NCI-H2029 treated with DMSO at 0.1 percent for 48 hours (cell line): ENCODE measurements at regions not wholly inside any gene's neighbourhood (a gene's known extent, or its start where the extent isn't known, plus 50 kb on each side); places are given as distances from the start of the nearest gene placed in this dataset.
A peak's percentile ranks its signal among the peaks of the same experiment; 100 is the strongest.

Experiments
- DNase-seq: peaks from one replicate; lab custom pipeline; 2025; lab: John Stamatoyannopoulos, UW

- no peak for DNase-seq
Measured at GRCh38 chr3:117709108-117709507, 999.5 kb downstream of the TUSC7 start.

- no peak for DNase-seq
Measured at GRCh38 chr3:117710501-117710900, 1000.9 kb downstream of the TUSC7 start.

GRCh38 chr3:117719316-117719926, 1009.8 kb downstream of the TUSC7 start:
- no peak for DNase-seq

- DNase-seq = no peak
Measured at GRCh38 chr3:117721866-117722265, 1012.3 kb downstream of the TUSC7 start.

GRCh38 chr3:117722856-117723255, 1013.3 kb downstream of the TUSC7 start:
- no peak for DNase-seq

GRCh38 chr3:117723825-117724224, 1014.2 kb downstream of the TUSC7 start:
- DNase-seq = no peak

GRCh38 chr3:117725314-117725713, 1015.7 kb downstream of the TUSC7 start:
- DNase-seq = no peak

GRCh38 chr3:117726776-117727175, 1017.2 kb downstream of the TUSC7 start:
- no peak for DNase-seq

GRCh38 chr3:117728226-117728625, 1018.6 kb downstream of the TUSC7 start:
- DNase-seq = no peak

- no peak for DNase-seq
Measured at GRCh38 chr3:117734496-117734895, 1024.9 kb downstream of the TUSC7 start.

- no peak for DNase-seq
Measured at GRCh38 chr3:117735481-117736101, 1026.0 kb downstream of the TUSC7 start.

GRCh38 chr3:117736846-117737245, 1027.3 kb downstream of the TUSC7 start:
- no peak for DNase-seq

- DNase-seq = no peak
Measured at GRCh38 chr3:117743993-117744392, 1034.4 kb downstream of the TUSC7 start.

- DNase-seq = no peak
Measured at GRCh38 chr3:117744935-117745334, 1035.4 kb downstream of the TUSC7 start.

- DNase-seq = no peak
Measured at GRCh38 chr3:117745516-117745915, 1035.9 kb downstream of the TUSC7 start.

- no peak for DNase-seq
Measured at GRCh38 chr3:117746066-117746465, 1036.5 kb downstream of the TUSC7 start.

- DNase-seq = no peak
Measured at GRCh38 chr3:117748131-117748530, 1038.6 kb downstream of the TUSC7 start.

GRCh38 chr3:117750674-117751269, 1041.2 kb downstream of the TUSC7 start:
- DNase-seq = no peak

GRCh38 chr3:117751651-117752050, 1042.1 kb downstream of the TUSC7 start:
- DNase-seq = no peak

GRCh38 chr3:117752984-117753717, 1043.6 kb downstream of the TUSC7 start:
- peak; percentile 3 for DNase-seq

GRCh38 chr3:117754058-117754457, 1044.5 kb downstream of the TUSC7 start:
- DNase-seq = no peak

GRCh38 chr3:117754841-117755240, 1045.3 kb downstream of the TUSC7 start:
- DNase-seq = no peak

GRCh38 chr3:117756563-117756962, 1047.0 kb downstream of the TUSC7 start:
- no peak for DNase-seq
